Osteocyte (in vitro differentiated cells): ENCODE measurements at regions not wholly inside any gene's neighbourhood (a gene's known extent, or its start where the extent isn't known, plus 50 kb on each side); places are given as distances from the start of the nearest gene placed in this dataset.

ENCODE experiments used
- DNase-seq: peaks from one replicate; pipeline ENCODE4 v3.0.0; 2021; ENCODE audit warnings: mixed read lengths; ENCODE audit not compliant: unreplicated experiment; ENCODE audit errors: extremely low spot score
- H3K27ac Mint-ChIP-seq: one replicate; pipeline ENCODE4 v1.8.0; 2021; ENCODE audit warnings: mild to moderate bottlenecking, mixed read lengths; ENCODE audit not compliant: unreplicated experiment
- H3K27me3 Mint-ChIP-seq: one replicate; pipeline ENCODE4 v1.8.0; 2021; ENCODE audit warnings: mixed read lengths; ENCODE audit not compliant: unreplicated experiment
- H3K36me3 Mint-ChIP-seq: one replicate; pipeline ENCODE4 v1.8.0; 2021; ENCODE audit warnings: mixed read lengths; ENCODE audit not compliant: unreplicated experiment
- H3K4me1 Mint-ChIP-seq: one replicate; pipeline ENCODE4 v1.8.0; 2021; ENCODE audit warnings: mixed read lengths; ENCODE audit not compliant: unreplicated experiment
- H3K4me3 Mint-ChIP-seq: one replicate; pipeline ENCODE4 v1.8.0; 2021; ENCODE audit warnings: mild to moderate bottlenecking, moderate library complexity, mixed read lengths; ENCODE audit not compliant: unreplicated experiment
- H3K9me3 Mint-ChIP-seq: one replicate; pipeline ENCODE4 v1.8.0; 2021; ENCODE audit warnings: mixed read lengths; ENCODE audit not compliant: unreplicated experiment
- CTCF ChIP-seq: fragments of 200-600 bp; sonication (generic); IDR thresholded peaks from 2 replicates; pipeline ENCODE4 v1.5.0; 2021; ENCODE audit warnings: antibody characterized with exemption, mild to moderate bottlenecking, moderate library complexity

GRCh38 chr3:116601206-116601605 is 108.4 kb upstream of the TUSC7 start:
- Mint-ChIP-seq H3K27me3 (peaks cover 2% of the 10 kb centered on the region), H3K4me3 (no peak overlapping the region), H3K36me3 (no peaks in the 10 kb centered on the region), H3K9me3 (no peaks in the 10 kb centered on the region), H3K4me1 (no peaks in the 10 kb centered on the region), H3K27ac (no peak overlapping the region)
- no peak for DNase-seq
- TF ChIP-seq CTCF = no peak

- no peak for TF ChIP-seq CTCF
- no peaks in the 10 kb centered on the region for H3K4me1 Mint-ChIP-seq
- H3K36me3 Mint-ChIP-seq = no peaks in the 10 kb centered on the region
- H3K4me3 Mint-ChIP-seq = no peak overlapping the region
- H3K27me3 Mint-ChIP-seq = peaks cover 2% of the 10 kb centered on the region
- no peaks in the 10 kb centered on the region for H3K9me3 Mint-ChIP-seq
- no peak for DNase-seq
- no peak overlapping the region for H3K27ac Mint-ChIP-seq
Measured at GRCh38 chr3:116607205-116607604, 102.4 kb upstream of the TUSC7 start.

- Mint-ChIP-seq H3K27me3 (peaks cover 5% of the 10 kb centered on the region), H3K9me3 (no peaks in the 10 kb centered on the region), H3K4me3 (no peak overlapping the region), H3K4me1 (no peaks in the 10 kb centered on the region), H3K27ac (no peak overlapping the region), H3K36me3 (no peaks in the 10 kb centered on the region)
- TF ChIP-seq CTCF = no peak
- no peak for DNase-seq
Measured at GRCh38 chr3:116610124-116610523, 99.5 kb upstream of the TUSC7 start.

GRCh38 chr3:116614795-116615362 is 94.7 kb upstream of the TUSC7 start:
- Mint-ChIP-seq H3K27me3 (peaks cover 5% of the 10 kb centered on the region), H3K9me3 (no peaks in the 10 kb centered on the region), H3K4me1 (no peaks in the 10 kb centered on the region), H3K36me3 (no peaks in the 10 kb centered on the region), H3K27ac (no peak overlapping the region), H3K4me3 (no peak overlapping the region)
- DNase-seq = no peak
- TF ChIP-seq CTCF = peak; percentile 38

- H3K36me3 Mint-ChIP-seq = no peaks in the 10 kb centered on the region
- peaks cover 5% of the 10 kb centered on the region for H3K27me3 Mint-ChIP-seq
- no peaks in the 10 kb centered on the region for H3K4me1 Mint-ChIP-seq
- H3K27ac Mint-ChIP-seq = no peak overlapping the region
- H3K4me3 Mint-ChIP-seq = no peak overlapping the region
- no peaks in the 10 kb centered on the region for H3K9me3 Mint-ChIP-seq
- no peak for TF ChIP-seq CTCF
- no peak for DNase-seq
Measured at GRCh38 chr3:116618138-116618537, 91.4 kb upstream of the TUSC7 start.
